SU-DHL-6 (cell line): ENCODE measurements at regions not wholly inside any gene's neighbourhood (a gene's known extent, or its start where the extent isn't known, plus 50 kb on each side); places are given as distances from the start of the nearest gene placed in this dataset.

Experiments used
- EZH2phosphoT487 ChIP-seq: fragments of 200-600 bp; sonication (generic), shearing (Covaris generic); conservative IDR thresholded peaks from 2 replicates; pipeline ENCODE4 v1.6.1; 2018; ENCODE audit warnings: mild to moderate bottlenecking, antibody characterized with exemption, low read length, moderate library complexity, mixed read lengths
- TF ChIP-seq, protein P1 (sequence below): fragments of 200-600 bp; sonication (generic); IDR thresholded peaks from one replicate; pipeline ENCODE4 v1.5.1; 2017; ENCODE audit warnings: antibody characterized with exemption, mild to moderate bottlenecking, low read length, moderate library complexity; ENCODE audit not compliant: insufficient read depth, poor library complexity, severe bottlenecking

- TF ChIP-seq, protein P1, sequence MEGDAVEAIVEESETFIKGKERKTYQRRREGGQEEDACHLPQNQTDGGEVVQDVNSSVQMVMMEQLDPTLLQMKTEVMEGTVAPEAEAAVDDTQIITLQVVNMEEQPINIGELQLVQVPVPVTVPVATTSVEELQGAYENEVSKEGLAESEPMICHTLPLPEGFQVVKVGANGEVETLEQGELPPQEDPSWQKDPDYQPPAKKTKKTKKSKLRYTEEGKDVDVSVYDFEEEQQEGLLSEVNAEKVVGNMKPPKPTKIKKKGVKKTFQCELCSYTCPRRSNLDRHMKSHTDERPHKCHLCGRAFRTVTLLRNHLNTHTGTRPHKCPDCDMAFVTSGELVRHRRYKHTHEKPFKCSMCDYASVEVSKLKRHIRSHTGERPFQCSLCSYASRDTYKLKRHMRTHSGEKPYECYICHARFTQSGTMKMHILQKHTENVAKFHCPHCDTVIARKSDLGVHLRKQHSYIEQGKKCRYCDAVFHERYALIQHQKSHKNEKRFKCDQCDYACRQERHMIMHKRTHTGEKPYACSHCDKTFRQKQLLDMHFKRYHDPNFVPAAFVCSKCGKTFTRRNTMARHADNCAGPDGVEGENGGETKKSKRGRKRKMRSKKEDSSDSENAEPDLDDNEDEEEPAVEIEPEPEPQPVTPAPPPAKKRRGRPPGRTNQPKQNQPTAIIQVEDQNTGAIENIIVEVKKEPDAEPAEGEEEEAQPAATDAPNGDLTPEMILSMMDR: no peak
- TF ChIP-seq EZH2phosphoT487: no peak
Observed at GRCh38 chr19:28932446-28932845, 280.5 kb downstream of the UQCRFS1 start.
